H9 (cell line): ENCODE measurements at regions not wholly inside any gene's neighbourhood (a gene's known extent, or its start where the extent isn't known, plus 50 kb on each side); places are given as distances from the start of the nearest gene placed in this dataset.

Experiments
- DNase-seq: peaks from one replicate; pipeline ENCODE4 v3.0.0-alpha.2; 2017
- H2AFZ ChIP-seq: one replicate; pipeline ENCODE4 v1.6.1; 2013; ENCODE audit warnings: mild to moderate bottlenecking, low read length, control low read depth, moderate library complexity
- H2AK5ac ChIP-seq: 2 replicates; pipeline ENCODE4 v1.6.1; 2013; ENCODE audit warnings: low read length, control low read depth, mixed read lengths; ENCODE audit not compliant: insufficient read length
- H2BK120ac ChIP-seq: one replicate; pipeline ENCODE4 v1.6.1; 2013; ENCODE audit warnings: low read depth, mild to moderate bottlenecking, low read length, control low read depth, inconsistent platforms; ENCODE audit not compliant: poor library complexity, severe bottlenecking
- H2BK12ac ChIP-seq: 2 replicates; pipeline ENCODE4 v1.6.1; 2013; ENCODE audit warnings: low read length, control low read depth, mixed read lengths, low read depth; ENCODE audit not compliant: insufficient read length
- H2BK15ac ChIP-seq: 2 replicates; pipeline ENCODE4 v1.6.1; 2013; ENCODE audit warnings: low read depth, low read length, control low read depth
- H2BK20ac ChIP-seq: one replicate; pipeline ENCODE4 v1.6.1; 2013; ENCODE audit warnings: low read depth, mild to moderate bottlenecking, low read length, control low read depth, inconsistent platforms; ENCODE audit not compliant: poor library complexity, severe bottlenecking
- H2BK5ac ChIP-seq: 2 replicates; pipeline ENCODE4 v1.6.1; 2013; ENCODE audit warnings: low read length, control low read depth, mixed read lengths; ENCODE audit not compliant: insufficient read length
- H3K14ac ChIP-seq: 2 replicates; pipeline ENCODE4 v1.6.1; 2013; ENCODE audit warnings: low read length, control low read depth; ENCODE audit not compliant: insufficient read depth
- H3K18ac ChIP-seq: 2 replicates; pipeline ENCODE4 v1.6.1; 2013; ENCODE audit warnings: low read depth, mild to moderate bottlenecking, mixed read lengths, low read length, control low read depth; ENCODE audit not compliant: insufficient read length
- H3K23ac ChIP-seq: 2 replicates; pipeline ENCODE4 v1.6.1; 2013; ENCODE audit warnings: low read length, control low read depth, mixed read lengths, low read depth; ENCODE audit not compliant: insufficient read length
- H3K23me2 ChIP-seq: 2 replicates; pipeline ENCODE4 v1.6.1; 2013; ENCODE audit warnings: low read depth, mild to moderate bottlenecking, mixed read lengths, low read length, control low read depth; ENCODE audit not compliant: insufficient read length, poor library complexity, severe bottlenecking
- H3K27ac ChIP-seq: 2 replicates; pipeline ENCODE4 v1.5.1; 2013; ENCODE audit warnings: low read length, control low read depth, mixed read lengths, low read depth; ENCODE audit not compliant: insufficient read length
- H3K27me3 ChIP-seq: 2 replicates; pipeline ENCODE4 v1.6.1; 2013; ENCODE audit warnings: low read length, control low read depth, inconsistent platforms; ENCODE audit not compliant: insufficient read depth
- H3K4ac ChIP-seq: 2 replicates; pipeline ENCODE4 v1.6.1; 2013; ENCODE audit warnings: low read depth, mild to moderate bottlenecking, control low read depth, inconsistent platforms, low read length, moderate library complexity
- H3K4me1 ChIP-seq: 2 replicates; pipeline ENCODE4 v1.6.1; 2013; ENCODE audit warnings: low read length, control low read depth, inconsistent platforms; ENCODE audit not compliant: insufficient read depth
- H3K4me2 ChIP-seq: 2 replicates; pipeline ENCODE4 v1.6.1; 2013; ENCODE audit warnings: low read length, control low read depth, mixed read lengths; ENCODE audit not compliant: insufficient read length, insufficient read depth
- H3K56ac ChIP-seq: 2 replicates; pipeline ENCODE4 v1.6.1; 2013; ENCODE audit warnings: low read depth, mild to moderate bottlenecking, mixed read lengths, low read length, control low read depth; ENCODE audit not compliant: insufficient read length
- H3K79me1 ChIP-seq: 2 replicates; pipeline ENCODE4 v1.6.1; 2013; ENCODE audit warnings: low read depth, mild to moderate bottlenecking, moderate library complexity, low read length, control low read depth, inconsistent platforms; ENCODE audit not compliant: insufficient read depth, poor library complexity, severe bottlenecking
- H3K79me2 ChIP-seq: 2 replicates; pipeline ENCODE4 v1.6.1; 2013; ENCODE audit warnings: low read length, control low read depth, inconsistent platforms; ENCODE audit not compliant: insufficient read depth
- H3K9ac ChIP-seq: 2 replicates; pipeline ENCODE4 v1.6.1; 2013; ENCODE audit warnings: low read length, control low read depth, mixed read lengths; ENCODE audit not compliant: insufficient read length; ENCODE audit errors: extremely low read depth
- H3K9me3 ChIP-seq: one replicate; pipeline ENCODE4 v1.6.1; 2013; ENCODE audit warnings: low read depth, low read length, inconsistent platforms; ENCODE audit not compliant: control insufficient read depth
- H3T11ph ChIP-seq: one replicate; pipeline ENCODE4 v1.6.1; 2013; ENCODE audit warnings: mild to moderate bottlenecking, low read length, control low read depth, inconsistent platforms
- H4K20me1 ChIP-seq: one replicate; pipeline ENCODE4 v1.6.1; 2013; ENCODE audit not compliant: control insufficient read depth, insufficient read length, insufficient read depth
- H4K5ac ChIP-seq: 2 replicates; pipeline ENCODE4 v1.6.1; 2013; ENCODE audit warnings: low read depth, mild to moderate bottlenecking, mixed read lengths, low read length, control low read depth; ENCODE audit not compliant: insufficient read length
- H4K8ac ChIP-seq: replicated peaks from 2 replicates; pipeline ENCODE4 v1.6.1; 2013; ENCODE audit warnings: low read length, control low read depth, mixed read lengths, low read depth; ENCODE audit not compliant: insufficient read length
- H4K91ac ChIP-seq: 2 replicates; pipeline ENCODE4 v1.6.1; 2013; ENCODE audit warnings: low read depth, mild to moderate bottlenecking, moderate library complexity, mixed read lengths, low read length, control low read depth; ENCODE audit not compliant: insufficient read length
- H3K27ac Mint-ChIP-seq, 3 experiments: 2 replicates in 2 of 3; 3 replicates in 1 of 3; pipeline ENCODE4 v1.8.0; 2020 to 2021; ENCODE audit warnings: mixed read lengths in 3 of 3, mild to moderate bottlenecking in 1 of 3, moderate library complexity in 1 of 3
- H3K27me3 Mint-ChIP-seq: 2 replicates; pipeline ENCODE4 v1.8.0; 2021; ENCODE audit warnings: low read depth, mild to moderate bottlenecking, moderate library complexity, mixed read lengths
- H3K36me3 Mint-ChIP-seq, 3 experiments: 2 replicates in 2 of 3; 3 replicates in 1 of 3; pipeline ENCODE4 v1.8.0; 2020 to 2021; ENCODE audit warnings: low read depth in 3 of 3, mixed read lengths in 3 of 3; ENCODE audit not compliant: insufficient read depth in 1 of 3
- H3K4me1 Mint-ChIP-seq, 2 experiments: 2 replicates each; pipeline ENCODE4 v1.8.0; 2020; ENCODE audit warnings: mixed read lengths in 2 of 2
- H3K4me3 Mint-ChIP-seq, 2 experiments: 2 replicates in 1 of 2; 3 replicates in 1 of 2; pipeline ENCODE4 v1.8.0; 2020 to 2021; ENCODE audit warnings: mild to moderate bottlenecking in 2 of 2, mixed read lengths in 2 of 2, moderate library complexity in 1 of 2
- H3K9me3 Mint-ChIP-seq, 2 experiments: 2 replicates in 1 of 2; 3 replicates in 1 of 2; pipeline ENCODE4 v1.8.0; 2020; ENCODE audit warnings: mild to moderate bottlenecking in 2 of 2, mixed read lengths in 2 of 2, moderate library complexity in 1 of 2
- CTCF ChIP-seq: fragments of 200-600 bp; sonication (generic); conservative IDR thresholded peaks from 3 replicates; pipeline ENCODE4 v1.8.0; 2021; ENCODE audit warnings: antibody characterized with exemption, mild to moderate bottlenecking
- WGBS: extraction: QIAGEN DNeasy Blood & Tissue Kit; methylation state at CpG from one replicate; pipeline ENCODE4 v1.1.7; 2013; ENCODE audit warnings: missing lambda C conversion rate, low lambda C conversion rate, mixed read lengths; ENCODE audit not compliant: insufficient read length; ENCODE audit errors: extremely low coverage; 5-methylcytosine and 5-hydroxymethylcytosine counted together

- no peak overlapping the region for H3T11ph ChIP-seq
- H4K91ac ChIP-seq = no peak overlapping the region
- H3K23ac ChIP-seq = no peak overlapping the region
- no peak overlapping the region for H4K8ac ChIP-seq
- DNase-seq = no peak
- no peak overlapping the region for H4K5ac ChIP-seq
- H3K4ac ChIP-seq = no peak overlapping the region
- no peaks in the 10 kb centered on the region for H3K9me3 ChIP-seq
- no peak overlapping the region for H2BK15ac ChIP-seq
- H3K4me1 Mint-ChIP-seq = peaks cover 4 to 6% of the 10 kb centered on the region in 2 experiments; a peak in 3 of 4 replicates
- no peak overlapping the region for H2BK5ac ChIP-seq
- no peaks in the 10 kb centered on the region for H3K79me2 ChIP-seq
- no peak overlapping the region for H2AFZ ChIP-seq
- no peaks in the 10 kb centered on the region for H3K23me2 ChIP-seq
- H3K56ac ChIP-seq = no peak overlapping the region
- no peak overlapping the region for H2AK5ac ChIP-seq
- H3K14ac ChIP-seq = no peak overlapping the region
- no peaks in the 10 kb centered on the region for H4K20me1 ChIP-seq
- H3K4me1 ChIP-seq = no peaks in the 10 kb centered on the region
- H3K18ac ChIP-seq = no peak overlapping the region
- H2BK20ac ChIP-seq = no peak overlapping the region
- H3K79me1 ChIP-seq = no peaks in the 10 kb centered on the region
- H2BK120ac ChIP-seq = no peak overlapping the region
- TF ChIP-seq CTCF = no peak
- H3K27ac Mint-ChIP-seq = no peak overlapping the region
- H3K9me3 Mint-ChIP-seq = no peaks in the 10 kb centered on the region
- H3K9ac ChIP-seq = no peak overlapping the region
- no CpG with 5 or more reads among the region's 2 CpGs for WGBS
- H3K27me3 ChIP-seq = no peaks in the 10 kb centered on the region
- H3K4me2 ChIP-seq = no peak overlapping the region
- H2BK12ac ChIP-seq = no peak overlapping the region
- no peaks in the 10 kb centered on the region for H3K27me3 Mint-ChIP-seq
- H3K4me3 Mint-ChIP-seq = no peak overlapping the region
- H3K27ac ChIP-seq = no peak overlapping the region
- H3K36me3 Mint-ChIP-seq = no peaks in the 10 kb centered on the region
These were observed 98.3 kb downstream of the DYNAP start for GRCh38 chr18:54689319-54689718.
